Esophagus muscularis mucosa (tissue), 4 donors: ENCODE measurements at regions not wholly inside any gene's neighbourhood (a gene's known extent, or its start where the extent isn't known, plus 50 kb on each side); places are given as distances from the start of the nearest gene placed in this dataset.
"Not testable (repeated sequence)": the region's sequence is repeated elsewhere in the genome, so short reads cannot be mapped to it uniquely, and the experiment has no call there.

ENCODE experiments used
- DNase-seq: peaks from one replicate; pipeline ENCODE4 v3.0.0-alpha.2; 2017; ENCODE audit errors: extremely low spot score
- H3K27ac ChIP-seq, 4 donors: fragments of 200-600 bp; sonication (generic); replicated peaks in 1 of 4; 1 replicate in 3 of 4; 2 replicates in 1 of 4; pipeline ENCODE4 v1.5.1; 2016 to 2019; ENCODE audit warnings: mild to moderate bottlenecking in 1 of 4
- H3K27me3 ChIP-seq, 4 donors: fragments of 200-600 bp; sonication (generic); one replicate each; pipeline versions ENCODE4 v1.5.1 to v1.6.0; 2016 to 2019
- H3K36me3 ChIP-seq, 4 donors: fragments of 200-600 bp; sonication (generic); one replicate each; pipeline ENCODE4 v1.5.1; 2016 to 2019
- H3K4me1 ChIP-seq, 4 donors: fragments of 200-600 bp; sonication (generic); one replicate each; pipeline ENCODE4 v1.5.1; 2016 to 2019
- H3K4me3 ChIP-seq, 4 donors: fragments of 200-600 bp; sonication (generic); 1 replicate in 2 of 4; 2 replicates in 2 of 4; pipeline ENCODE4 v1.5.1; 2016 to 2019; ENCODE audit warnings: mild to moderate bottlenecking in 4 of 4, moderate library complexity in 1 of 4
- H3K9me3 ChIP-seq, 4 donors: fragments of 200-600 bp; sonication (generic); 1 replicate in 3 of 4; 2 replicates in 1 of 4; pipeline ENCODE4 v1.5.1; 2016 to 2019
- EP300 ChIP-seq: sonication (generic); formaldehyde crosslinking; IDR thresholded peaks from one replicate; pipeline ENCODE4 v1.6.1; 2017; ENCODE audit warnings: antibody characterized with exemption
- POLR2A ChIP-seq: fragments of 450-650 bp; IDR thresholded peaks from one replicate; pipeline ENCODE4 v1.6.1; 2017; ENCODE audit warnings: antibody characterized with exemption, moderate library complexity, mild to moderate bottlenecking, low read depth
- POLR2AphosphoS5 ChIP-seq, 2 donors: sonication (generic); formaldehyde crosslinking; IDR thresholded peaks; one replicate each; pipeline ENCODE4 v1.6.1; 2017; ENCODE audit warnings: antibody characterized with exemption in 2 of 2
- WGBS: methylation state at CpG from one replicate; pipeline ENCODE4 v1.1.5; 2018; 5-methylcytosine and 5-hydroxymethylcytosine counted together
- intact Hi-C: fragments of 100-400 bp; cut with DNase I; formaldehyde crosslinking; loops from one replicate; pipeline ENCODE4 v1.15.1; 2023
- TF ChIP-seq, protein P1 (sequence below), 3 experiments: fragments of 200-600 bp in 2 of 3; fragments of 450-650 bp in 1 of 3; sonication (generic) in 2 of 3; IDR thresholded peaks; one replicate each; pipeline ENCODE4 v1.5.1; 2017 to 2019; ENCODE audit warnings: antibody characterized with exemption in 3 of 3, mild to moderate bottlenecking in 2 of 3, moderate library complexity in 1 of 3

DNA sequence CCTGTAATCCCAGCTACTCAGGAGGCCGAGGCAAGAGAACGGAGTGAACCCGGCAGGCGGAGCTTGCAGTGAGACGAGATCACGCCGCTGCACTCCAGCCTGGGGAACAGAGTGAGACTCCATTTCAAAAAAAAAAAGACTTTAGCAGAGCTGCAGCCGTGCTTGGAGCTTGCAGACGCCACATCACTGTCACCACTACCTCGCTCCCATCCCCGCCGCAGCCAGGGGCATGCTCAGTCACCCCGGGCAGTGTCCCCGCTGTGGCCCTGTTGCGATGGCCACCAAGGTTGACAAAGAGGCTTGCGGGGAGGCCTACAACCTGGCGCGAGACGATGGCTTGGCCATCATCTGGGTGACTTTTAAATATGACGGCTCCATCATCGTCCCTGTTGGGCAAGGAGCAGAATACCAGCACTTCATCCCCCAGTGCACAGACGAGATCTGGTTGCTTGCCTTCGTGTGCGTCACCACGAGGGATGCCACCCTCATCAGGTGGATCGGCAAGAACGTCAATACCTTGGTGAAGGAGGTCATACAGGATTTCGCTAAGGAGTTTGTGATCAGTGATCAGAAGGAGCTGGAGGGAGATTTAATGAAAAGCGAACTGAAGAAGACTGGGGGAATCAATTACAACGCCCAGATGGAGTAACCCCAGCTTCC lies 118.1 kb downstream of the TNFRSF13B start:
- no peaks in the 10 kb centered on the region for H3K9me3 ChIP-seq
- WGBS, result 87% methylated on average over 28 of the region's 30 CpGs
- TF ChIP-seq, protein P1, sequence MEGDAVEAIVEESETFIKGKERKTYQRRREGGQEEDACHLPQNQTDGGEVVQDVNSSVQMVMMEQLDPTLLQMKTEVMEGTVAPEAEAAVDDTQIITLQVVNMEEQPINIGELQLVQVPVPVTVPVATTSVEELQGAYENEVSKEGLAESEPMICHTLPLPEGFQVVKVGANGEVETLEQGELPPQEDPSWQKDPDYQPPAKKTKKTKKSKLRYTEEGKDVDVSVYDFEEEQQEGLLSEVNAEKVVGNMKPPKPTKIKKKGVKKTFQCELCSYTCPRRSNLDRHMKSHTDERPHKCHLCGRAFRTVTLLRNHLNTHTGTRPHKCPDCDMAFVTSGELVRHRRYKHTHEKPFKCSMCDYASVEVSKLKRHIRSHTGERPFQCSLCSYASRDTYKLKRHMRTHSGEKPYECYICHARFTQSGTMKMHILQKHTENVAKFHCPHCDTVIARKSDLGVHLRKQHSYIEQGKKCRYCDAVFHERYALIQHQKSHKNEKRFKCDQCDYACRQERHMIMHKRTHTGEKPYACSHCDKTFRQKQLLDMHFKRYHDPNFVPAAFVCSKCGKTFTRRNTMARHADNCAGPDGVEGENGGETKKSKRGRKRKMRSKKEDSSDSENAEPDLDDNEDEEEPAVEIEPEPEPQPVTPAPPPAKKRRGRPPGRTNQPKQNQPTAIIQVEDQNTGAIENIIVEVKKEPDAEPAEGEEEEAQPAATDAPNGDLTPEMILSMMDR (IDR thresholded peaks at IDR 0.05), result no peak
- TF ChIP-seq POLR2AphosphoS5 (IDR thresholded peaks at IDR 0.05), result no peak
- TF ChIP-seq POLR2A, result no peak
- TF ChIP-seq EP300, result no peak
- intact Hi-C loops, result no loop called here
- H3K27me3 ChIP-seq, result no peaks in the 10 kb centered on the region
- no peak overlapping the region for H3K27ac ChIP-seq
- H3K36me3 ChIP-seq, result no peaks in the 10 kb centered on the region
- H3K4me3 ChIP-seq, result no peak overlapping the region
- H3K4me1 ChIP-seq, result no peaks in the 10 kb centered on the region
- DNase-seq, result no peak

DNA sequence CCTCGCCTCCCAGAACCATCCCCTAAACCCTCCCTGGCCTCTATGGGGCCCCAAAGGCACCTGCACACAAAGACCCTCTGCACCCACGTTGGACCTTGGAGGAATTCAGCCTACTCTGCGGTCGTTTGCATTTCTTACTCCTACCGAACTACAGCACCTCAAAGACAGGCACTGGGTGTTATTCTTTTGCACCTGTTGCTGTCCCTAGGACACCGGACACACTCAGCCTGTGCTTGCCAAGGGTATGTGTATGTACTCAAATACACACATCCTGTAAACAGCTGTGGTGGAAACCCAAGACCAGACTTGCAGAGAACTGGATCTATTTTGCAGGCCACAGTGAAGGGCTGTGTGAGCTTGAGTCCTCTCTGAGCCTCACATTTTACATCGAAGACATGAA lies 122.1 kb downstream of the TNFRSF13B start:
- DNase-seq, H3K4me1 ChIP-seq, H3K4me3 ChIP-seq, H3K27ac ChIP-seq, H3K27me3 ChIP-seq, H3K36me3 ChIP-seq, intact Hi-C loops, H3K9me3 ChIP-seq: not testable (repeated sequence)
- WGBS, result 77% methylated on average over 3 of the region's 7 CpGs

DNA sequence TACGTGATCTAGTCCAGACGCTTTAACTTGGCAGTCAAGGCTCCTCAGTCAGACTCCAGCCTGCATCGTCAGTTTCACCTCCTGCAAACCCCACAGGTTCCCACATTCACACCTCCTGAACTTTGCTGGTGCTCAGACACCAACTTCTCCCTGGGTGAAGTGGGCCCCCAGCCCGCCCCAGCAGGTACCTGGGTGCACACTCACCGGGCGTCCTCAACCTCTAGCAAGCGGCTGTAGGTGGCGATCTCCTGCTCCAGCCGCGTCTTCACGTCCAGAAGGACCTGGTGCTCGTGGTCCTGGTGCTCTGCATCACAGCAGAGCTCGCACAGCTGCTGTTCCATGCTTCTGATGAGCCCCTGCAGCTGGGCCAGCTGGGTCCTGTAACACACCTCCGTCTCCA lies 122.9 kb downstream of the TNFRSF13B start:
- 76% methylated on average over 5 of the region's 14 CpGs for WGBS
- intact Hi-C loops, H3K27ac ChIP-seq, DNase-seq, H3K9me3 ChIP-seq, H3K4me3 ChIP-seq, H3K36me3 ChIP-seq, H3K4me1 ChIP-seq, H3K27me3 ChIP-seq: not testable (repeated sequence)

DNA sequence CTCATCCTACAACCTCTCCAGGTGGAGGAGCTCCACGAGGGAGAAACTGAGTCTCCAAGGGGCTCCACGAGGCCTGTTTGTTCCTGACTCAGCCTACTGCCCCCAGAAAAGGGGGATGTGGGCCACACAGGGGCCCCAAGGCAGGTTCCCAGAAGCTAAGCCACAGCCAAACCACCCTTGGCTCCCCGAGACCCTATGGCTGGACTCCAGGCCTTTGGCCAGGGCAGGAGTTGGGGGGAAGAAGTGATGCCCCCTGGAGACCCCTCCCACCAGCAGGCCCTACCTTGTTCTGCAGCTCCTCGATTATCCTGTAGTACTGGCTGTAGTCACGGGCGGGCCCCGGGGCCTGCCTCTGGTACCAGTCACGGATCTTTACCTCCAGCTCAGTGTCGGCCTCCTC lies 126.8 kb downstream of the TNFRSF13B start:
- WGBS, result no CpG with 5 or more reads among the region's 9 CpGs
- H3K27me3 ChIP-seq, DNase-seq, H3K9me3 ChIP-seq, H3K4me1 ChIP-seq, intact Hi-C loops, H3K36me3 ChIP-seq, H3K4me3 ChIP-seq, H3K27ac ChIP-seq: not testable (repeated sequence)

DNA sequence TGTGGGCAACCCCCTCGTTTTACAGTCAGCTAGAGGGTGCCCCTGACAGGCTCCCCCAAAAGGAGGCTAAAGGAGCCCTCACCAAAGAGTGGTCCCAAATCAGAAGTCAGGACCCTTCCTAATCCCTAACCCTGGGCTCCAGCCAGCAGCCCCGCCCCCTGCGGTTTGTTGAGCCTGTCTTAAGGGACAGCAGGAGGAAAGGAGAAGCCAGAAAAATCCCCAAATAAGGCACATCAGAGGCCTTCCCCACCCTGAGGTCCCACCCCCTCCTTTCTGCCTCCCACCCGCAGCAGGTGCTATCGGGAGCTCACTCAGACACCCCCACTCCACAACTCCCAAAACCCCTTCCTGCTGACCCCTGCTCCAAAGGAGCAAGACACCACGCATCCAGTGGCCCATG lies 127.2 kb downstream of the TNFRSF13B start:
- WGBS, result no CpG with 5 or more reads among the region's 6 CpGs
- H3K27me3 ChIP-seq, DNase-seq, H3K4me1 ChIP-seq, H3K4me3 ChIP-seq, H3K36me3 ChIP-seq, intact Hi-C loops, H3K9me3 ChIP-seq, H3K27ac ChIP-seq: not testable (repeated sequence)

DNA sequence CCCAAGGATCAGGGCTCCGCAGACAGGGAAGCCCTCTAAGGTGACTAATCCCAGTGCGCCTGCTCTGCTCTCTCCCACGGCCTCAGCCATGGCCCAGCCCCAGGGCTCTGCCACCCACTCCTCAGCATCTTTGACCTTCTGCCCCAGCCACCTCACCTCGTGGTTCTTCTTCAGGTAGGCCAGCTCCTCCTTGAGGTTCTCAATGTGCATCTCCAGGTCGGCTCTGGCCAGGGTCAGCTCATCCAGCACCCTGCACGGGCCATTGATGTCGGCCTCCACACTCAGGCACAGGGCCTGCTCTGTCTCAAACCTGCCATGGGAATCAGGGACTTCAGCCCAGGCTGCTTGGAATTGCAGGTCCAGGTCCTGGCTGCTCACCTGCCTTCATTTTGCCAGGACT lies 128.4 kb downstream of the TNFRSF13B start:
- DNase-seq, H3K27ac ChIP-seq, H3K36me3 ChIP-seq, H3K4me1 ChIP-seq, intact Hi-C loops, H3K4me3 ChIP-seq, H3K9me3 ChIP-seq, H3K27me3 ChIP-seq: not testable (repeated sequence)
- no CpG with 5 or more reads among the region's 7 CpGs for WGBS

DNA sequence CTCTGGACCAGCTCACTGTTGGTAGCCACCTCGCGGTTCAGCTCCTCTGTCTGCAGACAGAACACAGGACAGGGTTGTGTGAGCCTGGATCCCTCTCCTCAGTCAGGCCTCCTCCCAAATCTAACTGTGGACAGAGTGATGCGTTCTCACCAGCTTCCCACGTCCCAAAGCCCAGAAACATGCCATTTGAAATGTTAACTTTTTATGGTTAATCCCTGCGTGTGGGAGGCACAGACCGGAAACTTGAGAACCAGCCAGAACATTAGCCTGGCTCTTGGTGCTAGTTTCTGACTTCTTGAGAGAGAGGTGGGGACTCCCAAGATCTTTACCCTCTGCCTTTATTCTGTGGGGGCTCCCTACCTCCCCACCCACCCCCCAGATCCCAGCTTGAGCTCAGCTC lies 129.6 kb downstream of the TNFRSF13B start:
- H3K27ac ChIP-seq, DNase-seq, H3K36me3 ChIP-seq, H3K4me3 ChIP-seq, H3K27me3 ChIP-seq, H3K4me1 ChIP-seq, H3K9me3 ChIP-seq, intact Hi-C loops: not testable (repeated sequence)
- WGBS, result no CpG with 5 or more reads among the region's 6 CpGs

DNA sequence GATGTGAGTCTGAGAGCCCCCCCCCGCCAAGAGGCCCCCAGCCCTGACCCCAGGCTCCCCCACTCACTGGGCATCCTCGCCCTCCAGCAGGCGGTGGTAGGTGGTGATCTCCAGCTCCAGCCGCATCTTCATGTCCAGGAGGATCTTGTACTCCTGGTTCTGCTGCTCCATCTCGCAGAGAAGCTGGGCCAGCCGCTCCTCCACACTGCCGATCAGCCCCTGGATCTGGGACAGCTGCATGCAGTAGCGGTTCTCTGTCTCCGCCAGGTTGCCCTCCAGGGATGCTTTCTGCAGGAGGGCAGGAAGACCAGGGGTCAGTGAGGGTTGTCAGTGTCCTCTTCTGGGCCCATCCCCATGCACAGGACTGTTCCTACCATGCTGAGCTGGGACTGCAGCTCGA lies 130.0 kb downstream of the TNFRSF13B start:
- H3K9me3 ChIP-seq, H3K4me1 ChIP-seq, intact Hi-C loops, DNase-seq, H3K36me3 ChIP-seq, H3K27me3 ChIP-seq, H3K4me3 ChIP-seq, H3K27ac ChIP-seq: not testable (repeated sequence)
- WGBS, result no CpG with 5 or more reads among the region's 10 CpGs

DNA sequence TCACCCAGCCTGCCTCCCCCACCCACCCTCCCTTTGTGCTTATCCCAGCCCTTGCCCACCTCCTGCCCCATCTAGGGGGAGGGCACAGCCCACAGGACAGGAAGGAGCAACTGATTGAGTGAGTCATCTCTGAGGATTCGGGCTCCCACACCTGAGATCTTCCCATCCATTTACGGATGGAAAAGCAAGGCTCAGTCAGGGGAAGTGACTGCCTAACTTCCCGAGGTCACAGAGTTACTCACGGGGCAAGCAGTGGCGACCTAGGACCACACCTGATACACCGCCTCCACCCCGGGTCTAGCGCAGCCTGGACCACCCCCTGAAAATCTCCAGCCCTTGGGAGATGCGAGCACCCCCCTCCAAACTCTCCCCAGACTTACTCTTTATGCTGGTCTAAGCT lies 131.7 kb downstream of the TNFRSF13B start:
- H3K27ac ChIP-seq, H3K27me3 ChIP-seq, H3K4me1 ChIP-seq, DNase-seq, intact Hi-C loops, H3K36me3 ChIP-seq, H3K9me3 ChIP-seq, H3K4me3 ChIP-seq: not testable (repeated sequence)
- 77% methylated on average over 7 of the region's 9 CpGs for WGBS

DNA sequence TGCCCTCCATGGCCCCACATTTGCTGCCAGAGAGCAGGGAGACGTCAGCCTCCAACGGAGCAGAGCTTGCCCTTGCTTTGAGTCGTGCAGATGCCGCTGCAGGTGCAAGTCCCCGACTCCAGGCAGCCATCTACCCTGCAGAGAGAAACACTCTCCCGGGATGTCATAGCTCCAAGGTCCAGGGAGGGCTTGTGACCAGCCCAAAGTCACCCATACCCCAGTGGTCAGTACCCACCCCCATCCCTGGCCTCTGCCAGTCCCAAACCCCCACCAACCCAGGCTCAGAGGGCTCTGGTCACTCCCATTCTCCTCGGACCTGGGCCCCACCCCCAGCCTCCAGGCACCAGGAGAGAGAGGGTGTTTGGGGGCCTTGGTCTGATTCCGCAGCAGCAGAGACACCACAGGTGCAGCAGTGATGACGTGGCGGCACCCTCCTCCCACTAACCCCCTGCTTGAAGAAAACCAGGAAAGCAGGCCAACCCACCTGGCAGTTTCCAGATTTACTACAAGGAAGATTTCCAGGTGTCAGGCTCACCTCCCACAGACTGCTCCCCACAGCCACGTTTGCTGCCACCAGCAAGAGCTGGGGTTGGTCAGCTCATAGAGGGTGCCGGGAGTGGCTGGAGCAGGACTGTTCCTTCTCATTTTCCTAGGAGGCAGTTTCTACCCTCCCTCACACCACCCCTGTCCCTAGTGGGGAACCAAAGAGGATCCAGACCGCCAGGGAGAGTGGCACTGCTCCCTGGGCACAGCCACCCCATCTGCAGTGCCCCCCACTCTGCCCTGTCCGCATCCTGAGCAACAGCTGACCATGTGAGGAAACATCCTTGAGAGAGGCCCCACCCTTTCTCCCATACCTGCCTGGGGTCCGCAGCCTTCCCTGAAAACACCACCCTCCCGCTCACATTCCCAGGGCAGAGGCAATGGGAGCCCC lies 132.4 kb downstream of the TNFRSF13B start:
- DNase-seq, intact Hi-C loops: not testable (repeated sequence)
- WGBS, result 66% methylated on average over 6 of the region's 16 CpGs

DNA sequence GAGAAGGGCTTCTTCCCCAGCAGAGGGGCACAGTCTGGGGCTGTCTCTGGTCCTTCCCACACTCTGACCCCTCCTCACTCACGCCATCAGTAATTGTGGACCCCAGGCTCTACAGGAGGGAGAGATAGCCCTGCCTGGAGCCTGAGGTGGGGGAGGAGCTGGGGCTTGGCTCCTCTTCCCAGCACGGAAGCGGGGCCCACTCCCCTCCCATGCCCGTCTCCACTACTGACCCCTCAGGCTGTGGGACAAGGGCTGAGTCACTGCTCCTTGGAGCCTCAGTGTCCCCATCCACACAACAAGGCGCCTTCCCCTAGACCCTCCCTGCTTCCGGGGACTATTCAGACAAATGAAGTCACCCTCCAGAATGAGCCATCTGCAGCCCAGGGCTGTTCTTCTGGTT lies 133.1 kb downstream of the TNFRSF13B start:
- DNase-seq, H3K9me3 ChIP-seq, H3K36me3 ChIP-seq, H3K27me3 ChIP-seq, intact Hi-C loops, H3K4me1 ChIP-seq, H3K4me3 ChIP-seq, H3K27ac ChIP-seq: not testable (repeated sequence)
- WGBS, result no CpG with 5 or more reads among the region's 6 CpGs

More for the DNA sequence above, 132.4 kb downstream of the TNFRSF13B start:
- not testable (repeated sequence) for H3K27ac ChIP-seq, H3K4me1 ChIP-seq, H3K4me3 ChIP-seq, H3K9me3 ChIP-seq, H3K27me3 ChIP-seq, H3K36me3 ChIP-seq
